Stomach (tissue), 8 donors: ENCODE measurements at regions not wholly inside any gene's neighbourhood (a gene's known extent, or its start where the extent isn't known, plus 50 kb on each side); places are given as distances from the start of the nearest gene placed in this dataset.
"Not testable (repeated sequence)": the region's sequence is repeated elsewhere in the genome, so short reads cannot be mapped to it uniquely, and the experiment has no call there.

Experiments used
- DNase-seq, 2 donors: peaks; one replicate each; pipeline versions ENCODE4 v3.0.0 to v3.0.0-alpha.2; 2013 to 2019
- H3K27ac ChIP-seq, 5 donors: fragments of 200-600 bp in 4 of 5; sonication (generic) in 4 of 5; one replicate each; pipeline ENCODE4 v1.5.1; 2013 to 2019; ENCODE audit warnings: mild to moderate bottlenecking in 1 of 5, moderate library complexity in 1 of 5
- H3K27me3 ChIP-seq, 3 donors: fragments of 200-600 bp; sonication (generic); one replicate each; pipeline ENCODE4 v1.5.1; 2017 to 2019; ENCODE audit warnings: mixed run types in 1 of 3
- H3K36me3 ChIP-seq, 4 donors: fragments of 200-600 bp; sonication (generic); 1 replicate in 3 of 4; 2 replicates in 1 of 4; pipeline ENCODE4 v1.5.1; 2016 to 2019
- H3K4me1 ChIP-seq, 4 donors: fragments of 200-600 bp; sonication (generic); one replicate each; pipeline ENCODE4 v1.5.1; 2016 to 2019
- H3K4me3 ChIP-seq, 4 donors: fragments of 200-600 bp; sonication (generic) in 3 of 4; one replicate each; pipeline ENCODE4 v1.5.1; 2016 to 2019; ENCODE audit warnings: mild to moderate bottlenecking in 1 of 4
- H3K9me3 ChIP-seq, 4 donors: fragments of 200-600 bp; sonication (generic); one replicate each; pipeline ENCODE4 v1.5.1; 2016 to 2019
- EP300 ChIP-seq: sonication (generic); formaldehyde crosslinking; IDR thresholded peaks from one replicate; pipeline ENCODE4 v1.6.1; 2017; ENCODE audit warnings: antibody characterized with exemption
- POLR2A ChIP-seq, 4 donors: fragments of 450-650 bp; IDR thresholded peaks; one replicate each; pipeline ENCODE4 v1.6.1; 2016; ENCODE audit warnings: antibody characterized with exemption in 4 of 4, control low read depth in 2 of 4, mild to moderate bottlenecking in 1 of 4, moderate library complexity in 1 of 4
- POLR2AphosphoS5 ChIP-seq, 3 donors: sonication (generic); formaldehyde crosslinking; IDR thresholded peaks; one replicate each; pipeline ENCODE4 v1.6.1; 2016; ENCODE audit warnings: antibody characterized with exemption in 3 of 3
- WGBS, 5 donors: extraction: QIAGEN DNeasy Blood & Tissue Kit in 3 of 5; methylation state at CpG; one replicate each; pipeline versions ENCODE4 v1.1.5 to v1.1.7; 2013 to 2018; 5-methylcytosine and 5-hydroxymethylcytosine counted together
- intact Hi-C: fragments of 100-400 bp; cut with DNase I; formaldehyde crosslinking; loops from one replicate; pipeline ENCODE4 v1.15.1; 2023; ENCODE audit warnings: low total_unique reads
- TF ChIP-seq, protein P1 (sequence below), 7 experiments: fragments of 450-650 bp in 4 of 7; fragments of 200-600 bp in 3 of 7; sonication (generic) in 3 of 7; IDR thresholded peaks; one replicate each; pipeline ENCODE4 v1.5.1; 2016 to 2019; ENCODE audit warnings: antibody characterized with exemption in 7 of 7, control low read depth in 2 of 7, mild to moderate bottlenecking in 1 of 7
- donor health status: healthy with polysubstance abuse.
- donor health status: Bipolar disorder and iron deficiency.
- donor health status: healthy.

DNA sequence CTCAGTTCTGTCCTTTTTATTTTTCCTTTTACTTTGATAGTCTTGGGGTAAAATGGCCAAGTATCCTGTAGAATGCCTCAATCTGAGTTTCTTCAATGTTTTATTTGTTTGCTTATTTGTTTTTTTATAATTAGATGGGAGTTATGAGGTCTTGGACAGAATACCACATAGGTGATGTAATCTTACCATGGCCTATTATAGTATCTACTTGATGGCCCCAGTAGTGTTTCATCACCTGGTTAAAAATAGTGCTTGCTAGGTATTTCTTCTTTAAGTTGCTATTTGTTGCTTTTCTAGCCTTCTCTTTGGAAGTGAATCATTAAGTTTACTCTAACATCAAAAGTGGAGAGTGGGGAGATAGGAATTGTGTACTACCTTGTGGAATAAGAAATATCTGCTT lies 1020.0 kb upstream of the KCND2 start:
- intact Hi-C loops: no loop called here
- TF ChIP-seq POLR2A (IDR thresholded peaks at IDR 0.05): no peak
- TF ChIP-seq, protein P1, sequence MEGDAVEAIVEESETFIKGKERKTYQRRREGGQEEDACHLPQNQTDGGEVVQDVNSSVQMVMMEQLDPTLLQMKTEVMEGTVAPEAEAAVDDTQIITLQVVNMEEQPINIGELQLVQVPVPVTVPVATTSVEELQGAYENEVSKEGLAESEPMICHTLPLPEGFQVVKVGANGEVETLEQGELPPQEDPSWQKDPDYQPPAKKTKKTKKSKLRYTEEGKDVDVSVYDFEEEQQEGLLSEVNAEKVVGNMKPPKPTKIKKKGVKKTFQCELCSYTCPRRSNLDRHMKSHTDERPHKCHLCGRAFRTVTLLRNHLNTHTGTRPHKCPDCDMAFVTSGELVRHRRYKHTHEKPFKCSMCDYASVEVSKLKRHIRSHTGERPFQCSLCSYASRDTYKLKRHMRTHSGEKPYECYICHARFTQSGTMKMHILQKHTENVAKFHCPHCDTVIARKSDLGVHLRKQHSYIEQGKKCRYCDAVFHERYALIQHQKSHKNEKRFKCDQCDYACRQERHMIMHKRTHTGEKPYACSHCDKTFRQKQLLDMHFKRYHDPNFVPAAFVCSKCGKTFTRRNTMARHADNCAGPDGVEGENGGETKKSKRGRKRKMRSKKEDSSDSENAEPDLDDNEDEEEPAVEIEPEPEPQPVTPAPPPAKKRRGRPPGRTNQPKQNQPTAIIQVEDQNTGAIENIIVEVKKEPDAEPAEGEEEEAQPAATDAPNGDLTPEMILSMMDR (IDR thresholded peaks at IDR 0.05): no peak
- no peak for TF ChIP-seq EP300
- TF ChIP-seq POLR2AphosphoS5 (IDR thresholded peaks at IDR 0.05): no peak

DNA sequence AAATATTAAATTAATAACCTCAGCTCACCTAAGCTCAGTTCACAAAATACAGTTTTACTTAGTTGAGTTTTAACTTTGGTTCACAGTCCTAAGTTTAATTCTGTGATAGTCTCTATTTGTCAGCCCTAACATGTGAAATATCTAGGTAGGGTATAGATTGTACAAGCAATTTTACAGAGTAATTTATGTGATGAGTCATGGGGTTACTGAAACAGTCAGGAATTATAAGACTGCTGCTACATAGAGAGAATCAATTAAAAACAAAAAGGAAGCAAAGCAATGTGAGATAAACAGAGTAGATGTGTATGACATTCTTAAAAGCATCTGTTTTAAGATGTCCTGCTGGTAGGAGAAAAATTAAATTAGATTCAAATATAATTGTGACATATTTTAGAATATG lies 1018.2 kb upstream of the KCND2 start:
- Histone ChIP-seq H3K27ac (no peak overlapping the region), H3K9me3 (no peaks in the 10 kb centered on the region), H3K36me3 (no peaks in the 10 kb centered on the region), H3K4me3 (no peak overlapping the region), H3K4me1 (no peaks in the 10 kb centered on the region), H3K27me3 (no peaks in the 10 kb centered on the region)
- no peak for TF ChIP-seq POLR2AphosphoS5 (IDR thresholded peaks at IDR 0.05)
- no peak for TF ChIP-seq EP300
- TF ChIP-seq, protein P1 (IDR thresholded peaks at IDR 0.05): no peak
- intact Hi-C loops: no loop called here
- no peak for DNase-seq

More for the DNA sequence above, 1020.0 kb upstream of the KCND2 start:
- no peak for DNase-seq
- Histone ChIP-seq H3K4me3 (no peak overlapping the region), H3K27ac (no peak overlapping the region), H3K36me3 (no peaks in the 10 kb centered on the region), H3K9me3 (no peaks in the 10 kb centered on the region), H3K4me1 (no peaks in the 10 kb centered on the region), H3K27me3 (no peaks in the 10 kb centered on the region)

DNA sequence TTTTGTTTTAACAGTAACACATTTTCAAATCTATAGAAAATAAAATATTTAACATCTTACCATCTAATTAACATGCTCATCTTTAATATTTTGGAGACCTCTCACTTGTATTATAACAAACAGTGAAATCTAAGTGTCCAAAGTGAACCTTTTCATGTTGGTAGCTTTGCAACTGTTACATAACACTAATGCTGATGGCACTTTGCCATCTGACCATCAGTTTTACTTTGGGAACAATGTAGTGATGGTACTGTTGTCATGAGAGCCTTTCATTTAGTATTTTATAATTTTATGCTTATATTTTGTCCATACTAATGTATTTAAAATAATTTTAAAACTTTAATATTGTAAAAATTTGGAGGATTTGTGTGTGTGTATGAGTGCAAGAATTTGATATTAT lies 1017.0 kb upstream of the KCND2 start:
- Histone ChIP-seq H3K4me1 (no peaks in the 10 kb centered on the region), H3K36me3 (no peaks in the 10 kb centered on the region), H3K9me3 (no peaks in the 10 kb centered on the region), H3K4me3 (no peak overlapping the region), H3K27ac (no peak overlapping the region), H3K27me3 (no peaks in the 10 kb centered on the region)
- intact Hi-C loops: no loop called here
- DNase-seq: no peak
- TF ChIP-seq, protein P1 (IDR thresholded peaks at IDR 0.05): no peak
- TF ChIP-seq POLR2A (IDR thresholded peaks at IDR 0.05): no peak
- TF ChIP-seq POLR2AphosphoS5 (IDR thresholded peaks at IDR 0.05): no peak
- TF ChIP-seq EP300: no peak

DNA sequence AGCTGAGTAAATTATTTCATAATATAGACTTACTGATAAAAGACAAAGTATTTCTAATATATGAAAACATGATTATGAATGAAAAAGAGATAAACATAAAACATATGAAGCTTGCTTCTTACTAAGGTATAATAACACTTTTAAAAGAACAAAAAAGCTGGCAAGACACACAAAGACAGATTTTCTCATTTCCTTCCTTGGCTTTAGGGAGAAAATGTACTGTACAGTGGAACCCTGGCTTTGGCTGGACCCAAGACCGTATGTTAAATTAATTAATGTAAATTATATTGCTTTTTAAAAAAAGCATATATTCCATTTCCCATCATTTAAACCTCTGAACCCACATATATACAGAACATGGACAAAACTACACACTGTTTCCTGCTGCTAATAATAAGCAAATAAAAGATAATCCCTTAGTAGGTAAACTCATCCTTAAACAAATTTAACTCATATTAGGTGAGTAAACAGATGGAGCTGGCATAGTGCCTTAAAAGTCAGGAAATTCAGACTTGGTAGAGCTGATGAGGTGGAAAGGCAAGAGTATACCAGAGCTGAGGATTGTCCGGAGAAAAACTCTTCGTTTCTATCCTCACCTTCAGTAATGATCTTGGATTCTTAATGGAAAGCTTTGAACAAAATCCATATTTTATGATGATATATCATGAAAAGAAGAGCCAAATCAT lies 1016.4 kb upstream of the KCND2 start:
- Histone ChIP-seq H3K36me3 (no peaks in the 10 kb centered on the region), H3K27ac (no peak overlapping the region), H3K4me1 (no peaks in the 10 kb centered on the region), H3K9me3 (no peaks in the 10 kb centered on the region), H3K4me3 (no peak overlapping the region), H3K27me3 (no peaks in the 10 kb centered on the region)
- TF ChIP-seq POLR2AphosphoS5 (IDR thresholded peaks at IDR 0.05) (no peak), EP300 (no peak), POLR2A (IDR thresholded peaks at IDR 0.05) (no peak)
- TF ChIP-seq, protein P1 (IDR thresholded peaks at IDR 0.05): no peak
- 66 to 84% (median 73%) methylated on average over 3 of the region's 3 CpGs for WGBS, 5 donors
- intact Hi-C loops: no loop called here
- no peak for DNase-seq

DNA sequence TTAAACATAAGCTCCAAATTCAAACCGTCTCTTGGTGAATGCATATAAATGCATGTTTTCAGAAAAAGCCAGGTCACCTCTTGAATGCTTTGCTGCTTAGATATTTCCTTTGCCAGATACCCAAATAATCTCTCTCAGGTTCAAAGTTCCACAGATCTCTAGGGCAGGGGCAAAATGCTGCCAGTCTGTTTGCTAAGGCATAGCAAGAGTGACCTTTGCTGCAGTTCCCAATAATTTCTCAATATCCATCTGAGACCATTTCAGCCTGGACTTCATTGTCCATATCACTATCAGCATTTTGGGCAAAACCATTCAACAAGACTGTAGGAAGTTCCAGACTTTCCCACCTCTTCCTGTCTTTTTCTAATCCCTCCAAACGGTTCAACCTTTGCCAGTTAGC lies 1006.2 kb upstream of the KCND2 start:
- H3K4me3 ChIP-seq, H3K9me3 ChIP-seq, intact Hi-C loops, H3K27ac ChIP-seq, H3K36me3 ChIP-seq, H3K27me3 ChIP-seq, DNase-seq, H3K4me1 ChIP-seq: not testable (repeated sequence)
- WGBS, 5 donors: 60 to 72% (median 67%) methylated on average over 2 of the region's 2 CpGs
